H1 (cell line): ENCODE measurements at regions not wholly inside any gene's neighbourhood (a gene's known extent, or its start where the extent isn't known, plus 50 kb on each side); places are given as distances from the start of the nearest gene placed in this dataset.

ENCODE experiments used
- CTCF ChIA-PET: fragments of 300-600 bp; sonication (Branson Sonifier 250); formaldehyde crosslinking; loops from one replicate; lab custom pipeline; 2021; ENCODE audit not compliant: partially characterized antibody; lab: Charles Lee
- POLR2A ChIA-PET: fragments of 300-600 bp; sonication (Branson Sonifier 250); formaldehyde crosslinking; loops from one replicate; lab custom pipeline; 2021; ENCODE audit warnings: inconsistent platforms; ENCODE audit not compliant: partially characterized antibody; lab: Charles Lee
- DNase-seq, 2 experiments: peaks; one replicate each; pipeline versions ENCODE4 v3.0.0 to v3.0.0-alpha.2; 2010 to 2022; ENCODE audit warnings: low spot score in 2 of 2, low read depth in 1 of 2, mixed read lengths in 1 of 2
- FAIRE-seq: peaks from 2 replicates; lab custom pipeline; 2011; peaks lifted over from hg19 to GRCh38; lab: Jason Lieb, UNC
- H2AFZ ChIP-seq: 2 replicates; pipeline ENCODE4 v1.8.1; 2012; ENCODE audit warnings: low read length, inconsistent platforms
- H2AK5ac ChIP-seq: 2 replicates; pipeline ENCODE4 v1.6.1; 2013; ENCODE audit warnings: low read depth, low read length
- H2BK120ac ChIP-seq: replicated peaks from 2 replicates; pipeline ENCODE3; 2013; ENCODE audit warnings: low read depth, low read length, inconsistent platforms
- H2BK12ac ChIP-seq: 2 replicates; pipeline ENCODE4 v1.6.1; 2013; ENCODE audit warnings: low read depth, low read length
- H2BK15ac ChIP-seq: 2 replicates; pipeline ENCODE4 v1.6.1; 2013; ENCODE audit warnings: low read length
- H2BK20ac ChIP-seq: 2 replicates; pipeline ENCODE4 v1.6.1; 2013; ENCODE audit warnings: low read length
- H2BK5ac ChIP-seq: 2 replicates; pipeline ENCODE4 v1.6.1; 2013; ENCODE audit warnings: low read depth, low read length
- H3K14ac ChIP-seq: 2 replicates; pipeline ENCODE4 v1.6.1; 2013; ENCODE audit warnings: inconsistent platforms; ENCODE audit not compliant: insufficient read length
- H3K18ac ChIP-seq: 2 replicates; pipeline ENCODE4 v1.6.1; 2013; ENCODE audit warnings: low read length; ENCODE audit errors: extremely low read depth
- H3K23ac ChIP-seq: 2 replicates; pipeline ENCODE4 v1.6.1; 2013; ENCODE audit warnings: inconsistent platforms; ENCODE audit not compliant: insufficient read length
- H3K23me2 ChIP-seq: 2 replicates; pipeline ENCODE4 v1.6.1; 2013; ENCODE audit warnings: low read depth, low read length
- H3K27ac ChIP-seq: 2 replicates; pipeline ENCODE4 v1.6.1; 2011; ENCODE audit warnings: low read depth, low read length, inconsistent platforms
- H3K27me3 ChIP-seq, 4 experiments: replicated peaks in 1 of 4; 1 replicate in 1 of 4; 2 replicates in 3 of 4; pipeline versions ENCODE4 v1.6.1 to v1.8.1; 2011 to 2013; ENCODE audit warnings: low read length in 3 of 4, mild to moderate bottlenecking in 3 of 4, inconsistent platforms in 2 of 4, mixed read lengths in 2 of 4, moderate library complexity in 1 of 4; ENCODE audit not compliant: control insufficient read depth in 3 of 4, insufficient read depth in 3 of 4; ENCODE audit errors: extremely low read depth in 1 of 4
- H3K36me3 ChIP-seq, 4 experiments: 2 replicates each; pipeline versions ENCODE4 v1.6.1 to v1.8.1; 2011 to 2013; ENCODE audit warnings: mild to moderate bottlenecking in 4 of 4, low read length in 3 of 4, moderate library complexity in 2 of 4, control low read depth in 1 of 4, inconsistent platforms in 1 of 4; ENCODE audit not compliant: insufficient read depth in 4 of 4, control insufficient read depth in 2 of 4
- H3K4ac ChIP-seq: replicated peaks from 2 replicates; pipeline ENCODE3; 2013; ENCODE audit warnings: low read length, low read depth, mixed read lengths, inconsistent platforms; ENCODE audit not compliant: insufficient read length
- H3K4me1 ChIP-seq, 4 experiments: replicated peaks in 1 of 4; 1 replicate in 1 of 4; 2 replicates in 3 of 4; pipeline versions ENCODE4 v1.6.1 to v1.8.1; 2011 to 2013; ENCODE audit warnings: low read length in 3 of 4, inconsistent platforms in 2 of 4, mixed read lengths in 1 of 4; ENCODE audit not compliant: insufficient read depth in 4 of 4, control insufficient read depth in 3 of 4
- H3K4me2 ChIP-seq, 2 experiments: 2 replicates each; pipeline versions ENCODE4 v1.6.1 to v1.8.1; 2011 to 2013; ENCODE audit warnings: low read depth in 2 of 2, low read length in 2 of 2, control low read depth in 1 of 2, inconsistent platforms in 1 of 2, mild to moderate bottlenecking in 1 of 2; ENCODE audit not compliant: insufficient read depth in 1 of 2
- H3K4me3 ChIP-seq, 4 experiments: fragments of 200-600, 300-600 bp in 1 of 4; sonication (generic), shearing (Covaris generic), sonication (Bioruptor Twin) in 1 of 4; 2 replicates each; pipeline versions ENCODE4 v1.5.1 to v1.8.1; 2011 to 2016; ENCODE audit warnings: low read length in 4 of 4, low read depth in 3 of 4, control low read depth in 2 of 4, inconsistent platforms in 2 of 4, mild to moderate bottlenecking in 2 of 4, mixed read lengths in 1 of 4, moderate library complexity in 1 of 4; ENCODE audit not compliant: insufficient read depth in 2 of 4; ENCODE audit errors: extremely low read depth in 1 of 4
- H3K56ac ChIP-seq: replicated peaks from 2 replicates; pipeline ENCODE3; 2013; ENCODE audit warnings: low read depth, mild to moderate bottlenecking, mixed read lengths, low read length, inconsistent platforms; ENCODE audit not compliant: insufficient read length
- H3K79me1 ChIP-seq: 2 replicates; pipeline ENCODE4 v1.6.1; 2013; ENCODE audit warnings: low read depth, low read length, control low read depth
- H3K79me2 ChIP-seq, 2 experiments: 2 replicates each; pipeline versions ENCODE4 v1.6.1 to v1.8.1; 2012 to 2013; ENCODE audit warnings: low read length in 2 of 2, mild to moderate bottlenecking in 2 of 2, inconsistent platforms in 1 of 2; ENCODE audit not compliant: insufficient read depth in 2 of 2, control insufficient read depth in 1 of 2
- H3K9ac ChIP-seq, 4 experiments: replicated peaks in 1 of 4; 1 replicate in 1 of 4; 2 replicates in 3 of 4; pipeline versions ENCODE4 v1.6.1 to v1.8.1; 2011 to 2013; ENCODE audit warnings: low read depth in 3 of 4, low read length in 3 of 4, control low read depth in 2 of 4, mild to moderate bottlenecking in 2 of 4, moderate library complexity in 2 of 4, inconsistent platforms in 1 of 4; ENCODE audit errors: extremely low read depth in 1 of 4
- H3K9me3 ChIP-seq, 2 experiments: 2 replicates each; pipeline versions ENCODE4 v1.6.1 to v1.8.1; 2012 to 2013; ENCODE audit warnings: mild to moderate bottlenecking in 2 of 2, moderate library complexity in 2 of 2, control low read depth in 1 of 2, inconsistent platforms in 1 of 2, low read depth in 1 of 2, low read length in 1 of 2, mixed read lengths in 1 of 2; ENCODE audit not compliant: insufficient read depth in 2 of 2
- H4K20me1 ChIP-seq, 2 experiments: replicated peaks in 1 of 2; 2 replicates each; pipeline versions ENCODE3 to v1.8.1; 2011 to 2013; ENCODE audit warnings: inconsistent platforms in 2 of 2, low read length in 2 of 2, mild to moderate bottlenecking in 1 of 2; ENCODE audit not compliant: insufficient read depth in 2 of 2, control insufficient read depth in 1 of 2
- H4K5ac ChIP-seq: 2 replicates; pipeline ENCODE4 v1.6.1; 2013; ENCODE audit warnings: low read length, low read depth, mixed read lengths, inconsistent platforms; ENCODE audit not compliant: insufficient read length
- H4K8ac ChIP-seq: 2 replicates; pipeline ENCODE4 v1.8.0; 2013; ENCODE audit warnings: mild to moderate bottlenecking, moderate library complexity, low read length, inconsistent platforms; ENCODE audit not compliant: insufficient read depth; ENCODE audit errors: extremely low read depth
- H4K91ac ChIP-seq: replicated peaks from 2 replicates; pipeline ENCODE3; 2013; ENCODE audit warnings: low read length, mixed read lengths, inconsistent platforms; ENCODE audit not compliant: insufficient read length
- ASH2L ChIP-seq: fragments of 200-600, 300-600 bp; sonication (generic); IDR thresholded peaks from one replicate; pipeline ENCODE4 v1.7.1; 2017; ENCODE audit warnings: low read length
- BACH1 ChIP-seq: IDR thresholded peaks from 2 replicates; pipeline ENCODE4 v1.6.1; 2012; ENCODE audit warnings: low read length, improper control_type of control experiment
- BCL11A ChIP-seq, 2 experiments: IDR thresholded peaks; one replicate each; pipeline ENCODE4 v1.6.1; 2011; ENCODE audit warnings: low read depth in 2 of 2, low read length in 2 of 2, mild to moderate bottlenecking in 2 of 2
- CEBPB ChIP-seq: IDR thresholded peaks from 2 replicates; pipeline ENCODE4 v1.6.1; 2012; ENCODE audit warnings: low read depth, low read length
- CREB1 ChIP-seq: IDR thresholded peaks from 2 replicates; pipeline ENCODE4 v1.6.1; 2012; ENCODE audit warnings: inconsistent platforms
- JUND ChIP-seq: IDR thresholded peaks from 2 replicates; pipeline ENCODE4 v1.6.1; 2011; ENCODE audit warnings: mild to moderate bottlenecking, improper control_type of control experiment, low read length
- RAD21 ChIP-seq, 2 experiments: IDR thresholded peaks in 1 of 2; conservative IDR thresholded peaks in 1 of 2; 2 replicates each; pipeline ENCODE4 v1.6.1; 2011; ENCODE audit warnings: low read depth in 2 of 2, low read length in 2 of 2, improper control_type of control experiment in 1 of 2, inconsistent platforms in 1 of 2, mild to moderate bottlenecking in 1 of 2, moderate library complexity in 1 of 2
- RXRA ChIP-seq: IDR thresholded peaks from 2 replicates; pipeline ENCODE4 v1.6.1; 2011; ENCODE audit warnings: low read depth, mild to moderate bottlenecking, low read length, moderate library complexity; ENCODE audit not compliant: insufficient read depth
- SIRT6 ChIP-seq: IDR thresholded peaks from one replicate; pipeline ENCODE4 v1.7.1; 2012; ENCODE audit warnings: low read length, inconsistent platforms
- SP4 ChIP-seq: IDR thresholded peaks from 2 replicates; pipeline ENCODE4 v1.6.1; 2012; ENCODE audit warnings: low read length, inconsistent platforms
- SRF ChIP-seq: IDR thresholded peaks from 2 replicates; pipeline ENCODE4 v1.6.1; 2011; ENCODE audit warnings: mild to moderate bottlenecking, low read depth, low read length, moderate library complexity
- TAF7 ChIP-seq: optimal IDR thresholded peaks from 2 replicates; pipeline ENCODE3; 2011; ENCODE audit warnings: low read depth, mild to moderate bottlenecking, inconsistent platforms, low read length, moderate library complexity, borderline replicate concordance
- TCF12 ChIP-seq: IDR thresholded peaks from 2 replicates; pipeline ENCODE4 v1.6.1; 2011; ENCODE audit warnings: low read depth, mild to moderate bottlenecking, low read length
- WGBS, 2 experiments: shearing (Covaris generic) in 1 of 2; methylation state at CpG; one replicate each; pipeline versions ENCODE4 v1.1.6 to v1.1.7; 2013 to 2015; ENCODE audit warnings: low lambda C conversion rate in 2 of 2, mixed read lengths in 2 of 2, inconsistent platforms in 1 of 2, low coverage in 1 of 2, missing lambda C conversion rate in 1 of 2; ENCODE audit not compliant: insufficient replicate concordance in 2 of 2, insufficient coverage in 1 of 2, insufficient read length in 1 of 2; ENCODE audit errors: extremely low coverage in 1 of 2, missing lambda C conversion rate in 1 of 2; 5-methylcytosine and 5-hydroxymethylcytosine counted together
- TF ChIP-seq, protein P1 (sequence below): IDR thresholded peaks from 2 replicates; pipeline ENCODE4 v1.6.1; 2012; ENCODE audit warnings: low read length, inconsistent platforms

- Histone ChIP-seq H2AK5ac (no peak overlapping the region), H3K4me3 (no peak overlapping the region), H3K9me3 (no peaks in the 10 kb centered on the region), H2BK20ac (no peak overlapping the region), H2BK120ac (no peak overlapping the region), H3K79me2 (no peaks in the 10 kb centered on the region), H3K4me2 (no peak overlapping the region), H3K23ac (no peak overlapping the region), H3K9ac (no peak overlapping the region), H3K4me1 (no peaks in the 10 kb centered on the region), H4K8ac (no peak overlapping the region; the same call in 1 of the 2 replicates), H4K91ac (no peak overlapping the region), H3K27ac (no peak overlapping the region), H3K4ac (no peak overlapping the region), H3K79me1 (no peaks in the 10 kb centered on the region), H3K23me2 (no peaks in the 10 kb centered on the region), H2AFZ (no peak overlapping the region), H2BK15ac (no peak overlapping the region), H4K20me1 (no peaks in the 10 kb centered on the region), H3K56ac (no peak overlapping the region), H4K5ac (no peak overlapping the region), H3K27me3 (no peaks in the 10 kb centered on the region), H2BK12ac (no peak overlapping the region), H3K18ac (no peak overlapping the region), H3K14ac (no peak overlapping the region), H2BK5ac (no peak overlapping the region), H3K36me3 (no peaks in the 10 kb centered on the region)
- TF ChIP-seq ASH2L (no peak), BCL11A (IDR thresholded peaks at IDR 0.05; ENCODE audit: low read depth in 2 of 2, low read length in 2 of 2) (no peak), SIRT6 (no peak), CREB1 (no peak), SRF (no peak), JUND (no peak), CEBPB (no peak), TCF12 (no peak), TAF7 (no peak), RXRA (no peak), BACH1 (no peak), RAD21 (IDR thresholded peaks at IDR 0.05 in 1 of 2, conservative IDR thresholded peaks at IDR 0.05 in 1 of 2; ENCODE audit: low read depth in 2 of 2, low read length in 2 of 2) (no peak), SP4 (no peak)
- TF ChIP-seq, protein P1, sequence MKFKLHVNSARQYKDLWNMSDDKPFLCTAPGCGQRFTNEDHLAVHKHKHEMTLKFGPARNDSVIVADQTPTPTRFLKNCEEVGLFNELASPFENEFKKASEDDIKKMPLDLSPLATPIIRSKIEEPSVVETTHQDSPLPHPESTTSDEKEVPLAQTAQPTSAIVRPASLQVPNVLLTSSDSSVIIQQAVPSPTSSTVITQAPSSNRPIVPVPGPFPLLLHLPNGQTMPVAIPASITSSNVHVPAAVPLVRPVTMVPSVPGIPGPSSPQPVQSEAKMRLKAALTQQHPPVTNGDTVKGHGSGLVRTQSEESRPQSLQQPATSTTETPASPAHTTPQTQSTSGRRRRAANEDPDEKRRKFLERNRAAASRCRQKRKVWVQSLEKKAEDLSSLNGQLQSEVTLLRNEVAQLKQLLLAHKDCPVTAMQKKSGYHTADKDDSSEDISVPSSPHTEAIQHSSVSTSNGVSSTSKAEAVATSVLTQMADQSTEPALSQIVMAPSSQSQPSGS: no peak
- FAIRE-seq (no peak), DNase-seq (no peak)
- ChIA-PET CTCF (no interaction called here), POLR2A (no interaction called here)
- 96% methylated on average over 5 of the region's 6 CpGs; no CpG with 5 or more reads in 1 of the 2 experiments for WGBS, 2 experiments
Observed at GRCh38 chr6:154624038-154624599, 109.1 kb upstream of the SCAF8 start.
